GM19372 (cell line): ENCODE measurements at regions not wholly inside any gene's neighbourhood (a gene's known extent, or its start where the extent isn't known, plus 50 kb on each side); places are given as distances from the start of the nearest gene placed in this dataset.

Source experiments
- ATAC-seq: cut with Tn5 transposase; IDR thresholded peaks from one replicate; pipeline ENCODE4 v1.9.1; 2021; ENCODE audit warnings: mild to moderate bottlenecking, low read depth, moderate library complexity; ENCODE audit not compliant: unreplicated experiment

DNA sequence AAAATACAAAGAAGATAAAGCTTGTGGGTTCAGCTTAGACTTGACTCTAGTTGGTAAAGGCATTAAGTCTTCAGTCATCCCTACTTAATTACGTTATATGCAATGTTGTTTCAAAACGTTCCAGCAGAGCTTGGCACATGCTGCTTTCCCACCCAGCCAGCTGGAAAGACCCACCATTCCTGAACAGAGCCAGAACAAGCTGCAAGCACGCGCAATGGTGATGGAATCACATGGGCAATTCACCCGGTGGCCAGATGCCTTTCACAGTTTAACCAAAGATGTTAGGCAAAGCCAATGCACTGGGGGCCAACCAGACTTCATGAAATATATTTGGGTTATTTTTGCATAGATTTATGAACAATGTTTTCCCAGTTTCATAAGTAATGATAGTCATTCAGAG, 123.4 kb upstream of the CDH20 start:
- ATAC-seq: no peak

DNA sequence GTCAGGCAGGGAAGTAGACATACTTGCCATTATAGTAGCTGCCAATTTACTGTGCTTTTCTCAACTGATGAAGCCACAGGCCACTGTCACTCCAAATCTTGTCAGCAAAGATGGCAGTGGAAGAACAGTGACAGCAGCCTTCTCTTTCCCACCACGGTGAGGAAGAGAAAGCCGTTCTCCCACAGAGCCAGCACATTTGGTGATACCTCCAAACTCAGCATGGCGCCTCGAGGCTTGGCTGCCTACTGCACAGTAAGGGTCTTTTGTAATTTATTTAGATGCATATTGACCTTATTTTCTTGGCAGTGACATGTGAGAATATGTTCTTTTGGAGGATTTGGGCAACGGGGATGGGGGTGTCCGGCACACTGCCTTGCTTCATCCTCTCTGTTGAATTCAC, 117.2 kb upstream of the CDH20 start:
- no peak for ATAC-seq

DNA sequence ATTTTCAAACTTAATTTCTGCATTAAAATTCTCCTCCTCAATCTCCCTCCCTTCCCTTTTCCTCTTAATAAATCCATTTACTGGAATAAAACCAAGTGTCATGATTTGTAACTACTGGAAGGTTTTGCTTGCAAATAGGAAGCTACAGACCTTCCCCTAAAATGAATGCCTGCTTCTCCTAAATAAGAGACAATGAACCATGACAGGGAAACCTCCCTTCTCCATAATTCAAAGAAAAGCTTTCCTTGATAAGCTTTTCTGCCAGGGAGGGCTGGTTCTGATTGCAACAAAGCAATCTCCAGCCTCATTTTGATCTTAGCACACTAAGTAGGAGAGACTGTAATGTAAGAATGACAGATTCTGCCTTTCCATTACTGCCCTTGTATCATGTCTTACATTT, 111.0 kb upstream of the CDH20 start:
- ATAC-seq: no peak

DNA sequence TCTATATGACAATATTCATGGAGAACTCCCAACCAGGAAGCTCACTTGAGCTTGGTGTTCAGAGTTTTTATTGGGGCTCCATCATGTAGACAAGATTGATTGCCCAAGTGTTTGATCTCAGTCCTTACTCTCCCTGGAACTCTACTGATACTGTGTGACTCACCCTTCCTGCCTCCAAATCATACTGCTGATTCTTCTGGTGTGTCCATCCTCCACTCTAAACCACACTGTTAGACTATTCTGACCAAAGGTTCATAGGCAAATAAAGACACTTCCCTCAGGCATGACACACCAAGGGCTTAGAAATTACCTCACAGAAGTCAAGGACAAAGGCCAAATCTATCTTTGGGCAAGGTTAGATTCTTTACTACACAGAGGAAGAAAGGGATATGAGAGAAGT, 107.9 kb upstream of the CDH20 start:
- ATAC-seq: no peak

DNA sequence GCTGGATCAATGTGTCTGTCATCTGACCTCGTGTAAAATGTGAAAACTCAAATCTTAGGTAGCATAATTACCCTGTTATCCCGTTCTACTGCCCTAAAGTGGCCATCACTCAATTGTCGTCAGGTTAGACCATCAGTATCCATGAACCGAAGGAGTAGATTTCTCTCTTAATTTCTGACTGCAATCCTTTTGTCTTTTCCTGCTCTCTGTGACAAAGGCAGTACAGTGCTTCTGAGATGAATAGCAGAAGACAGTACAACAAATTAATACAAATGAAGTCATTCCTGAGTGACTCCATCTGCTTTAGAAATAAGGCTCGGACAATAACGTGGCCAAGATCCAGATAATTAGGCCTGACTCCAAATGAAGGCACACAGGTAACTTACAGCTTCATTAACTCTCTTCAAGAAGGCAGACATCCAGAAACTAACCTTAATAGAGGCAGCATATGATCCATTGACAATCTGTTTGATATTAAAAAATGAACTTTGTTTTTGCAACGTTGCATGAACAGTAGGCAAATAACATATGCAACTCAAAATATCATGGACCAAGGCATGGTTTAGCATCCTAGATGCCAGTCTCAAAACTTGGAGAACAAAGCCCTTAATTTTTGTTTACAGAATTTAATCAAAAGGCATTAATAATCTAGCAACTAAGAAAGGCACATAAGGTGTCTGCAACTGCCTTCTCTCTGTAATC, 96.7 kb upstream of the CDH20 start:
- ATAC-seq: no peak

DNA sequence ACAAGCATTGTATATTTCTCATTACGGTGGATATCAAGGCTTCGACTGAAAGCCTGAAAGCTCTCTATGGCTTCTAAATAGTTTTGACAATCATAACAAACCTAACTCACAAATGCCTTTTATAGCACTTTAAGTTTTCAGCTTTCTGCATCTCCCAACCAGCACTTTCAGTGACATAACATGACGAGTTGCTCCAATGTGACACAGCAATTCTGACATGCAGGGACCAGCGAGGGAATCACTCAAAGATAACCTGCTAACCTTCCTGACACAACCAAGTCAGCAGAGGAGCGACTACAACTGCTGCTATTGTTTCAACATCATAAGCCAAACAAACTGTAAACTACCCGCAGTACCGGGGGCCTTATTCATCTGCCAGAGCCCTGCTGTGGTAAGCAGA, 95.7 kb upstream of the CDH20 start:
- ATAC-seq: no peak

DNA sequence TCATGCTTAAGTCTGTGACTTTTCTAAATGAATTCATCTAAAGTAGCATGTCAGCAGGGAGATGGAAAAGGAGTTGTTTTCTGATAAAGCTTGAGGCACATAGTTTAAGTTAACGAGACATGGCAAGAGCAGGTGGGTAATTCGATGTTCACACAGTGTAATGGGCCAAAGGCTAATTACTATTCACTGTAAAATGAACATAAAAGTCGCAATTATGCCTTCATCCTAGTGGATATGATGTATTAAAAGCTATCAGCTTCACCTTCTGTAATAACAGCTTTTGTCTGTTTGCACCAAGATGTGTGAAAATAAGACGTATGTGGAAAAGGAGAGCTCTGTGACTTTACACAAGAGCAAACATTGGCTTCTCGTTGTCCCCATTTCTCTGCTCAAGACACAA, 94.2 kb upstream of the CDH20 start:
- no peak for ATAC-seq

DNA sequence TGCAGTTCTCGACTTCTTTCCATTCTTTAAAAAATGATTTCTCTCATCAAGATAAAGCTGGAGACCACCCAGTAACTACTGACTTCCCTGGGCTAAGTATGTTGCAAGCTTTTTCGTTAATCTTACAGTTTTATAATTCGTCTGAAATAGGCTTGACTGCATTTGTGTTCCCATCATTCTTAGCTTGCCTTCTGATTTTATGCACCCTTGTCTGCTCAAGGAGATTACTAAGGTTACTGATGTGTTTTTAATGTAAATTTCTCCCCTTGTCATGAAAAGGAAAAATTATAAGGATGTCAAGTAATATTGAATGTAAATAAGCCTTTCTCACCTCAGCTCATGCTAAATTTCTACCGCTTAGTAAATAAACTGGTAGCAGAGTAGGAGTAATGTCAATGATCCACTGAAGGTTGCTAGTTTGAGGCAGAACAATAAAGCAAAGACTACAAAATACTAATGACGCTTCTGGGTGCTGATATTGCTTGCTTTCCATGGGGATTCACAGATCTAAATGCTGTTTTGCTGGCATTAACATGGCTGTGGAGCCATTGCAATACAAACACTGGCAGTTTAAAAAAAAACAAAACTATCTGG, 91.9 kb upstream of the CDH20 start:
- no peak for ATAC-seq

DNA sequence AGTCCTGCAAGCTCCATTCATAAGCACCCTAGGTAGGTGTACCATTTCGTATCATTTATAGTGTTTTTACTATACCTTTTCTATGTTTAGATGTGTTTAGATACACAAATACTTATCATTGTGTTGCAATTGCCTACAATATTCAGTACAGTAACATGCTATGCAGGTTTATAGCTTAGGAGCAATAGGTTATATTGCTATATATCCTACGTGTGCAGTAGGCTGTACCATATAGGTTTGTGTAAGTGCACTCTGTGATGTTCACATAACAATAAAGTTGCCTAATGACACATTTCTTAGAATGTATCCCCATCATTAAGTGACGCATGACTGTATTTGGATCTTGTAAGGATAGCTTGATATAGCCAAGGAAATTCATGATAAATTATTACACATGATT, 88.6 kb upstream of the CDH20 start:
- ATAC-seq: no peak

DNA sequence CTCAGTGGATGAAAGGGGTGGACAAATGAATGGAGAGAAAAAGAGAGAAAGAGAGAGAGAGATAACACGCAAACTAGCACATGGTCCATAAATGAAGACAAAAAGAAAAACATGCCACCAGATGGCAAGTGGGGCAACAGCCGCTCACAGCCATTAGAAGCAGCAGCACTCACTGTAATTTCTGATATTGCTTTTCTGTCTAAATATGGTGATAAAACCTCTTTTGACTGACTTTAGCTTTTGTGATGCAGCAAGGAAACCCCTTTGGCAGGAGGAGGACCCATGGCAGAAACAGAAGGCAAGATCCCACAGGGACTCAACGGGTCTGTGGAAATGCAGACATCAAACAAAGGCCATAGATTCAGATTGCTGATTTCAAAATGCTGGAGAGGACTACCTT, 88.0 kb upstream of the CDH20 start:
- ATAC-seq: no peak

DNA sequence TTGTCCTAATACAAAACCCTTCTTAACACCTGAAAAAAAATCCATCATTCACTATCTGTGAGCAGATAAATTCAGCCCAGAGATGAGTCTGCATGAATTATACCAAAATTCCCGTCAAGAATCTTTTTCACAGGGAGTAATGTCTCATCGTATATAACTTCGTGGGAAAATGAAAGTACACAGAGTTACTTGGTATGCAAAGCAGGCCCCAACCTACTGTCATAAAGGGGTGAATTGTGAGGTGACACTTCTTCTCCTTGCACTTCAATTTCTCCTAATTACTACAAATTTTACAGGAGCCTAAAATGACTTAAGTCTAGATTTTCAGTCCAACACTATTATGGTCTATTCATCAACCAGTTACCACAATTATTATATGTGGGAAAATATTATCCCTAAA, 84.6 kb upstream of the CDH20 start:
- ATAC-seq: no peak

DNA sequence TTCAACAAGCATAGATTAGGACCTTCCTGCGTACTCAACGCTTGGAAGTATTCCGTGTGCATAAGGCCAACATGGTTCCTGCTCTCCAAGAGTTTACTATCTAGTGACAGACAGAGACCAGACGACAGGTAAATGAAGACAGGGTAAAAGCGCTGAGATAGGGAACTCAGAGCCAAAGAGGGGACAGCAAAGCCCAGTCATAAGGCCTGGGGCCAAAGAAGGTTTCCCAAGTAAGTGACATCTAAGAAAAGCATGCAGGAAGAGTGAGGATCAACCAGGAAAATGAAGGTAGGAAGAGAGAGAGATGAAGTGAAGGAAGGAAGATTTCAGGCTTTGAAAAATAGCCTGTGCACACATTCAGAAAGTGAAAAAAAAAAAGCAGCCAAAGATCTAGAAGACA, 76.9 kb upstream of the CDH20 start:
- ATAC-seq: no peak

DNA sequence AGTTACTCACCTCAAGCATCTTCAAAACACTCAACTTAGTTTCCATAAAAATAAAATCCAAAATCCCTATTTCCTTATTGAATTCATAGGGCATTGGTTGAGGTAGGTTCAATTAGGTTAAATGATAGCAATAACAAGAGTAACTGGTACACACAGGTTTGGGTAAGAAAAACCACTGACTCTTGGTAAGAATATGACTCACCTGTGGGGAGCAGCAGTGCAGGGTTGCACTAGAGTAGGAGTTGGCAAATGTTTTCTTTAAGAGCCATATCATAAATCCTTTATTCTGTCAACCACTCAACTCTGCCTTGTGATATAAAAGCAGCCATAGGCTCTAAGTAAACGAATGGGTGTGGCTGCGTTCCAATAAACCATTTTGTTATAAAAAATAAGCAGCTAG, 71.4 kb upstream of the CDH20 start:
- no peak for ATAC-seq

DNA sequence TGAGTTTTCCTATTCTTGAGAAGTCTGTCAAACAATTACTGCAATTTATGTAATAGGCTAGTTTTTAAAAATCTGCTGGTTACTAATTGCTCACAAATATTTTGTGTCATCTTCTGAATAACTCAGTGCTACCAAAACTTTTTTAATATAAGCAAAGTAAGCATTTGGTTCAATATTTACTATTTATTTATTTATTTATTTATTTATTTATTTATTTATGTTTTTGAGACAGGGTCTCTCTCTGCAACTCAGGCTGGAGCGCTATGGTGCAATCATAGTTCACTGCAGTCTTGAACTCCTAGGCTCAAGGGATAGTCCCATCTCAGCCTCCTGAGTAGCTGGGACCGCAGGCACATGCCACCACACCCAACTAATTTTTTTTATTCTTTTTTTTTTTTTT, 60.4 kb upstream of the CDH20 start:
- no peak for ATAC-seq

DNA sequence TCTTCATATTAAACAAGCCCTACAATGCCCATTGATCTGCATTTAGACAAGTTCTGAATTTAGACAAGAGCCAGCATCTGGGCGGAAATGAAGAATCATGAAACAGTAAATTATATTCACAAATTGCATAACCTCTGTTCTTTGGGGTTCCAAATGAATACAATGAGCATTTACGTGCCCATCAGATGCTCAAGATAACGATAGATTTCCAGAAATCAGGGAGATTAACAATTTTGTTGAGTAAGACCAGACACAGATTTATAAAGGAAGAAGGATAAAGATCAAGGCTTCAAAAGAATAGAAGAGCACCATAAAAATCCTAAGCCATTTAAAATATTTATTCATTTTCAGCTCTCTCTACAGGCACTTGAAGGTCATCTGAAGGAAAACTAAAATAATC, 59.7 kb upstream of the CDH20 start:
- ATAC-seq: no peak

DNA sequence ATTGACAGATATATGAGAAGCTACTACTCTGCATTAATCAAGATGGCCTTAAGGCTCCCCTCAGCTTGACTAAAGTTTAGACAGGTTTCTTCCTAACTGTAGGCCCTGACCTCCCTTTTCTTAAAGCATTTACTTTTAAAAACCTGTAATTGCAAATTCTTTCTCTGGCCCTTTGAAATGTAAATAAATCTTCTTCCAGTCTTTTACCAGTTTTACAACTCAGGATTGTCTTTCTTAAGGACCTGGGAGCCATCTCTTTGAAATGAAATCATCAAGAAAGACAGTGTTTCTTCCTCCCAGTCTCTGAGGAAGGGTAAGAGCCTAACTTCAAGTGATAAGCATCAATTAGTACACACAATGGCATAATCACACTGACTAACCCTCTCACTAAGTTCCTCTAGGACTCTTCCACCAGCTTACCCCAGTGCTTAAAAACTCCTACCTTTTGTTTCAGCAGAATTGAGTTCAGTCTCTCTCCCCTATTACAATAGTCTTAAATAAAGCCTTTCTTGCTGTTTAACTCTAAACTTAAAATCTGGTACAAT, 58.7 kb upstream of the CDH20 start:
- no peak for ATAC-seq

DNA sequence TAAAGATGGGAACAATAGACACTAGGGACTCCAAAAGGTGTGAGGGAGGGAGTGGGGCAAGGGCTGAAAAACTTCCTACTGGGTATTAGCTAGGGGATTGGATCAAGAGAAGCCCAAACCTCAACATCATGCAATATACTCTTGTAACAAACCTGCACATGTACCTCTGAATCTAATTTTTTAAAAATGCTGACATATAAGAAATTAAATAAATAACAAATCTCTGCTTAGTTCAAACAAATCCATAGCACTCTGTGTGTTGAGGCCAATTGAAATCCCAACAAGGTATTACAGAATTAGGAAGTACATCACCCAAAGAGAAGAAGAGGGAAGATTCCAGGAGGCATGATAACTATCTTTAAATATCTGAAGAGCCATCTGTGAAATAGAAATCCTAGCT, 55.4 kb upstream of the CDH20 start:
- ATAC-seq: no peak

DNA sequence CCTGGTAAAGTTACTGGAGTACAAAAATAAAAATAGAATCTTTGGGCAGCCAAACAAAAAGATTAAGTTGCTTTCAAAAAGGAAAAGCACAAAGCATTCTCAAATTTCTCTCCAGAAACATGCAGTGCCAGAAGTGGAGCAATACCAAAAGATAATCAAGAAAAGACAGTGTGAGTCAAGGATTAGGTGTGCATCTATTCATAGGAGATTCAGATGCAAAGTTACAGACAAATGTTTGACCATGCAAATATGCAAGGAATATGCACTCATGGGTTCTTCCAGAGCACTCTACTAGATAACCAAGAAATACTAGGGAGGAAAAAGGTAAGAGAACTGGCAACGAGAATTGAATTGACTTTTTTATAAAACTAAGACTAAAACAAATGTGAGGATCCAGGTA, 51.8 kb upstream of the CDH20 start:
- no peak for ATAC-seq

DNA sequence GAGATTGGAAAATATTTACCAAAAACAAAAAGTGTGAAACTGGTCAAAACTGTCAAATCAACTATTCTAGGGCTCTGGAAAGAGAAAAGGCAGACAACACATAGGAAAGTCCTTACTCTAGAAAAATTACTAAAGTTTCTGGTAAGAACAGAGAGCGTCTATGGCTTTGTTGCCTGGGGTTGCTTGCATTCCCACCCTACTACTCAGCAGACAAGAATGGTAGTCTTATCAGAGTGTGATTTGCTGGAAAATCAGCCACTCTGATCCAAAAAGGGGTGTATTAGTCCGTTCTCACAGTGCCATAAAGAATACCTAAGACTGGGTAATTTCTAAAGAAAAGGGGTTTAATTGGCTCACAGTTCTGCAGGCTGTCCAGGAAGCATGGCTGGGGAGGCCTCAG, 50.3 kb upstream of the CDH20 start:
- no peak for ATAC-seq
